K562 (cell line): ENCODE measurements at regions not wholly inside any gene's neighbourhood (a gene's known extent, or its start where the extent isn't known, plus 50 kb on each side); places are given as distances from the start of the nearest gene placed in this dataset.

Experiments
- ATAC-seq: fragments of 200-7000 bp; cut with Tn5 transposase; 3 replicates; pipeline ENCODE4 v1.9.1; 2020; ENCODE audit warnings: moderate library complexity
- BruUV-seq: library from RNA; stranded (reverse); fragments of 400-500 nt; replicated peaks from 2 replicates; lab custom pipeline; 2021; lab: Mats Ljungman, UMichigan
- CTCF ChIA-PET: fragments of 300-600 bp; formaldehyde crosslinking; extraction: SDS; loops from one replicate; lab custom pipeline; 2021; ENCODE audit warnings: low intra/inter-chr PET ratio; lab: Yijun Ruan, JAX
- POLR2A ChIA-PET: fragments of 300-600, 350-650 bp; sonication (Branson Sonifier 250); formaldehyde crosslinking; extraction: SDS; loops from one replicate; lab custom pipeline; 2021; ENCODE audit warnings: antibody characterized with exemption, inconsistent platforms; lab: Yijun Ruan, JAX
- DNase-seq, 4 experiments: peaks; one replicate each; pipeline versions ENCODE4 v3.0.0 to v3.0.0-alpha.2; 2011 to 2018; ENCODE audit warnings: low spot score in 3 of 4, mixed read lengths in 3 of 4; ENCODE audit errors: extremely low read depth in 1 of 4
- FAIRE-seq: peaks from 2 replicates; lab custom pipeline; 2011; peaks lifted over from hg19 to GRCh38; lab: Jason Lieb, UNC
- H2AFZ ChIP-seq: 2 replicates; pipeline ENCODE4 v1.6.0; 2011; ENCODE audit warnings: low read depth, low read length, control low read depth, inconsistent platforms
- H3K27ac ChIP-seq: fragments of 200-600 bp; 3 replicates; pipeline ENCODE4 v1.8.0; 2011; ENCODE audit warnings: low read depth, mild to moderate bottlenecking, control low read depth, inconsistent platforms, low read length, moderate library complexity, mixed read lengths; ENCODE audit errors: extremely low read depth
- H3K27me3 ChIP-seq, 2 experiments: fragments of 300-600 bp in 1 of 2; 2 replicates in 1 of 2; 3 replicates in 1 of 2; pipeline versions ENCODE4 v1.6.0 to v1.8.0; 2011; ENCODE audit warnings: inconsistent platforms in 2 of 2, low read length in 2 of 2, mild to moderate bottlenecking in 1 of 2, mixed read lengths in 1 of 2, moderate library complexity in 1 of 2; ENCODE audit not compliant: control insufficient read depth in 2 of 2, insufficient read depth in 2 of 2
- H3K36me3 ChIP-seq: fragments of 300-600 bp; 3 replicates; pipeline ENCODE4 v1.8.0; 2011; ENCODE audit warnings: mild to moderate bottlenecking, low read length, inconsistent platforms; ENCODE audit not compliant: control insufficient read depth, insufficient read depth
- H3K4me1 ChIP-seq, 2 experiments: fragments of 200-600 bp in 1 of 2; replicated peaks in 1 of 2; 2 replicates in 1 of 2; 3 replicates in 1 of 2; pipeline versions ENCODE4 v1.5.1 to v1.8.0; 2011; ENCODE audit warnings: inconsistent platforms in 2 of 2, low read length in 2 of 2, mild to moderate bottlenecking in 1 of 2, mixed read lengths in 1 of 2, moderate library complexity in 1 of 2; ENCODE audit not compliant: control insufficient read depth in 2 of 2, insufficient read depth in 2 of 2
- H3K4me2 ChIP-seq: 2 replicates; pipeline ENCODE4 v1.6.1; 2011; ENCODE audit warnings: low read length, control low read depth, inconsistent platforms, mixed read lengths; ENCODE audit not compliant: insufficient read depth
- H3K4me3 ChIP-seq: fragments of 200-600 bp; sonication (generic), shearing (Covaris generic); 2 replicates; pipeline ENCODE4 v1.5.1; 2016; ENCODE audit warnings: control low read depth, inconsistent platforms
- H3K79me2 ChIP-seq: fragments of 200-600 bp; 3 replicates; pipeline ENCODE4 v1.8.0; 2011; ENCODE audit warnings: low read length, inconsistent platforms; ENCODE audit not compliant: control insufficient read depth, insufficient read depth
- H3K9ac ChIP-seq, 2 experiments: 2 replicates each; pipeline versions ENCODE4 v1.6.0 to v1.6.1; 2011; ENCODE audit warnings: low read depth in 2 of 2, low read length in 2 of 2, control low read depth in 1 of 2, inconsistent platforms in 1 of 2, mild to moderate bottlenecking in 1 of 2, mixed read lengths in 1 of 2; ENCODE audit not compliant: insufficient read depth in 1 of 2
- H3K9me1 ChIP-seq: one replicate; pipeline ENCODE4 v1.6.0; 2011; ENCODE audit warnings: inconsistent platforms, mild to moderate bottlenecking, low read length, moderate library complexity; ENCODE audit not compliant: control insufficient read depth, insufficient read depth
- H3K9me3 ChIP-seq: replicated peaks from 2 replicates; pipeline ENCODE4 v1.5.1; 2011; ENCODE audit warnings: low read depth, low read length, inconsistent platforms; ENCODE audit not compliant: control insufficient read depth, insufficient read depth
- H4K20me1 ChIP-seq: replicated peaks from 2 replicates; pipeline ENCODE4 v1.6.1; 2011; ENCODE audit warnings: low read length, inconsistent platforms, mixed read lengths; ENCODE audit not compliant: control insufficient read depth, insufficient read depth
- CXXC5 ChIP-seq: fragments of 250-450 bp; sonication (Bioruptor Pico); IDR thresholded peaks from 2 replicates; pipeline ENCODE4 v1.8.0; 2022; ENCODE audit warnings: inconsistent platforms, mild to moderate bottlenecking, moderate library complexity
- E2F3 ChIP-seq: fragments of 250-450 bp; sonication (Bioruptor Pico); IDR thresholded peaks from 2 replicates; pipeline ENCODE4 v1.4.0; 2020; ENCODE audit warnings: mild to moderate bottlenecking
- L3MBTL2 ChIP-seq: fragments of 450-650 bp; IDR thresholded peaks from 2 replicates; pipeline ENCODE4 v1.6.1; 2016; ENCODE audit warnings: mild to moderate bottlenecking, moderate library complexity
- MCM2 ChIP-seq: fragments of 450-650 bp; IDR thresholded peaks from 2 replicates; pipeline ENCODE4 v1.6.1; 2017; ENCODE audit warnings: low read depth, mild to moderate bottlenecking
- PCBP2 ChIP-seq: fragments of 200-400 bp; formaldehyde crosslinking; IDR thresholded peaks from 2 replicates; pipeline ENCODE4 v1.6.1; 2018; ENCODE audit warnings: low read length, low read depth, mild to moderate bottlenecking, moderate library complexity; ENCODE audit not compliant: poor library complexity, severe bottlenecking
- RREB1 ChIP-seq: fragments of 250-450 bp; sonication (Bioruptor Pico); IDR thresholded peaks from 2 replicates; pipeline ENCODE4 v1.4.0; 2020
- ZBTB17 ChIP-seq: fragments of 450-650 bp; formaldehyde crosslinking; IDR thresholded peaks from 2 replicates; pipeline ENCODE4 v1.4.0; 2020; ENCODE audit warnings: mild to moderate bottlenecking
- ZBTB34 ChIP-seq: fragments of 250-450 bp; sonication (Bioruptor Pico); IDR thresholded peaks from 2 replicates; pipeline ENCODE4 v1.8.0; 2021; ENCODE audit warnings: mild to moderate bottlenecking, moderate library complexity
- ZNF217 ChIP-seq: sonication (generic); formaldehyde crosslinking; IDR thresholded peaks from 2 replicates; pipeline ENCODE4 v1.8.0; 2022; ENCODE audit warnings: mild to moderate bottlenecking, missing genetic modification reagents
- ZNF589 ChIP-seq: fragments of 200-800 bp; sonication (Bioruptor generic); IDR thresholded peaks from 2 replicates; pipeline ENCODE4 v1.6.1; 2016; ENCODE audit warnings: low read depth, missing genetic modification characterization, missing compliant biosample characterization
- ZNF668 ChIP-seq: fragments of 250-450 bp; sonication (Bioruptor Pico); IDR thresholded peaks from 2 replicates; pipeline ENCODE4 v1.8.0; 2022; ENCODE audit warnings: mild to moderate bottlenecking, inconsistent platforms
- in situ Hi-C: fragments of 300-500 bp; cut with MboI; formaldehyde crosslinking; loops from 4 replicates; pipeline ENCODE4 v1.15.0; 2018; ENCODE audit warnings: inconsistent platforms, mixed read lengths
- intact Hi-C: fragments of 100-400 bp; cut with micrococcal nuclease; formaldehyde crosslinking; loops from 2 replicates; pipeline ENCODE4 v1.14.2; 2022

- no peak for TF ChIP-seq RREB1 (CRISPR knock-in tag)
Measured at GRCh38 chr5:91906494-91906893, 523.4 kb upstream of the ARRDC3 start (continued).

GRCh38 chr5:91906027-91906426, 522.9 kb upstream of the ARRDC3 start:
- Histone ChIP-seq H3K9me3 (0 out of 2 replicates have a peak, but pooled peaks cover under 1% of the 10 kb centered on the region), H3K4me1 (no peaks in the 10 kb centered on the region), H3K9me1 (no peaks in the 10 kb centered on the region), H3K36me3 (no peaks in the 10 kb centered on the region), H3K79me2 (no peaks in the 10 kb centered on the region)
- FAIRE-seq (no peak), DNase-seq (no peak), ATAC-seq (no peak)
- BruUV-seq = no TSS peak
- CTCF ChIA-PET = no interaction called here
- in situ Hi-C loops = no loop called here
- TF ChIP-seq ZNF589 (CRISPR knock-in tag) = no peak
- no peak for TF ChIP-seq CXXC5
- TF ChIP-seq ZBTB34 (CRISPR knock-in tag) = no peak
- TF ChIP-seq PCBP2 = no peak
- TF ChIP-seq MCM2 = no peak
- no peak for TF ChIP-seq L3MBTL2
- TF ChIP-seq E2F3 (CRISPR knock-in tag) = no peak
- TF ChIP-seq ZNF217 = no peak
- no peak for TF ChIP-seq ZBTB17 (CRISPR knock-in tag)
- no peak for TF ChIP-seq ZNF668 (CRISPR knock-in tag)
- TF ChIP-seq, all 486 proteins: peak for 0
- intact Hi-C loops = no loop called here
- H3K9ac ChIP-seq = no peak overlapping the region
- H3K4me3 ChIP-seq = no peak overlapping the region
- no peak overlapping the region for H3K4me2 ChIP-seq
- H2AFZ ChIP-seq = no peak overlapping the region
- H3K27me3 ChIP-seq = no peaks in the 10 kb centered on the region
- H4K20me1 ChIP-seq = no peaks in the 10 kb centered on the region
- H3K27ac ChIP-seq = no peak overlapping the region
- POLR2A ChIA-PET = no interaction called here
